GM04503 (cell line): ENCODE measurements at regions not wholly inside any gene's neighbourhood (a gene's known extent, or its start where the extent isn't known, plus 50 kb on each side); places are given as distances from the start of the nearest gene placed in this dataset.
"Not testable (repeated sequence)": the region's sequence is repeated elsewhere in the genome, so short reads cannot be mapped to it uniquely, and the experiment has no call there.

ENCODE experiments used
- DNase-seq: peaks from one replicate; pipeline ENCODE4 v3.0.0-alpha.2; 2012; ENCODE audit warnings: low read depth

DNA sequence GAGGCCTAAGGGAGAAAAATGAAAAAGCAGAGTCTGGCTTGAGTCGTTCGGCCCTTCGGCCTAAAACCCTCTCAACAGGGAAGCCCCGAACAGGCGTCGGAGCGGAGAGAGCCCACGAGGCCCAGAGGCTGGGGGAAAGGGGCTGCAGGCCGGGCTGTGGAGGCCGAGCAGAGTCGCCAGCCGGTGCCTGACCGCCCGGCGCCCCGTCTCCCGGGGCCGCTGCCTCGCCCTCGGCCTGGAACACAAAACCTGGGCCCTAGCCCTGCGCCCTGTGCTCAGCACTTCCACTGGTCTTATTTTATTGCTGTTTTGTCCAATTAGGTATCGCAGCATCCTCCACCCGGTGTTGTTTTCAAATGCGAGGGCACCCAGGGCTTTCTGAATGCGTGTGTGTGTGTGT lies 110.1 kb upstream of the FOXD4L5 start:
- not testable (repeated sequence) for DNase-seq

DNA sequence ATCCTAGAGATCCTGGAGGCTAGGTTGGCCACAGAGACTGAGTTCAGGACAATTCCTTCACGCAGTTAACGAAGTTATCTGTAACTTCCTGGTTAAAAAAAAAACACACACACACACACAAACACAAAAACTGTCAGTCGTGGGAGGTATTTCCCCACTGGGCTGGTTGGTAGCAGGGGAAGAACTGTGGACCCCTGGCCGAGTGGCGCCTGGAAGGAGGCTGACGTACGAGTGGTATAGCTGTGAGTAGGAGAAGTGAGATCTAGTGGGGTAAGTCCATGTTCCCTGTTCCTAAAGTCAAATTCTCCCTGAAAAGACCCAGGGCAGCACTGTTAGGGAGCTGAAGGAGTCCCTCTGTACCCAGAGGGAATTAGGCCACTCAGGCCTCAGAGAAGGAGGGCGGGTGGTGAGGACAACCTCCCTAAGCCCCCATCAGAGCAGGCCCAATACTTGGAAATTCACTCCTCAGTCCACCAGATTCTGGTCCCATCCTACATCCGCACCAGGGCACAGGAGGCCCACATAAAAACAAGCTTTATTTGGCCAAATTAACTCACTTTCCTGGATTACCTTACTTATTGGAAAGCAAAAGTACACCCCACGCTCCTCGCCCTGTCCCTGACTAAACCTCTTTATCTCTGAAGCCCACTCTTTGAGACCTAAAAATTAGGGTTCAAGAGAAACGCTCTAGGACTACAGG lies 108.3 kb upstream of the FOXD4L5 start:
- not testable (repeated sequence) for DNase-seq

DNA sequence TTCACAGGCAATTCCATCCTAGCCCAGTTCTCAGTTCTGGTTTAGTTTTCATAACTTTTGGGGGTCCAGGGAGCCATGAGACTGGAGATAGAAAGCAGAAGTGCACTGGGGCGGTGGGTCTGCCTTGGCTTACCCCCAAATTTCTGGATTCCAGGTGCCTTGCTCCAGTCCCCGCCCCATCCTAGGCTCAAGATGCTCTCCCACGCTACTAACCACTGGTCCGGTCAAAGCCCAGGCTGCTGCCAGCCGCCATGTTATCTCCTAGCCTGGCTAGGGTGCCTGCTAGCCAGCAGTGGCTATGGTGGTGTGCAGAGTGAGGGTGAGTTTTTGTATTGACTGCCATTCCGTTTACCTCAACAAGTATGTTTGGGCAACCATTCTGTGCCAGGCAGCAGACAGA lies 107.6 kb upstream of the FOXD4L5 start:
- DNase-seq = not testable (repeated sequence)

DNA sequence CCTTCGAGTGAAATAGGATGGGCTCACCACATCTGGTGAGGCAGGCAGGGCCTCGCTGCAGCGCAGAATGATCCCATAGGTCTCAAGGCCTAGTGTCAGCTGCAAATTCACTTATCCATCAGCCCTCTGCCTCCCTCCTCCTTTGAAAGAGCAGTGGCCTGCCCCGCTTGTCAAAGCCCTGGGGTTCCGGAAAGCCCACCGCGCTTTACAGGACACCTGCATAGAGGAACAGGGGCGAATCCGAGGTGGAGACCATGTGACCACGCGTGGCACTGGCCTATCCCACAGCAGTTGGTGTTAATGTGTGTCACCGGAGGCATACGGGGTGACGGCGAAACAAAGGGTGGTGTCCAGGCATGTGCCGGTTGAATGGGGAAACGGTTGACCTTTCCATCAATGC lies 104.7 kb upstream of the FOXD4L5 start:
- DNase-seq = not testable (repeated sequence)

GRCh38 chr9:65389216-65389615 lies 104.2 kb upstream of the FOXD4L5 start:
- DNase-seq = not testable (repeated sequence)

- peak; percentile 26 for DNase-seq
These were observed 101.7 kb upstream of the FOXD4L5 start for GRCh38 chr9:65386699-65387098.

GRCh38 chr9:65386191-65386590 lies 101.2 kb upstream of the FOXD4L5 start:
- DNase-seq = not testable (repeated sequence)

GRCh38 chr9:65385655-65386024 lies 100.6 kb upstream of the FOXD4L5 start:
- not testable (repeated sequence) for DNase-seq

- DNase-seq = not testable (repeated sequence)
These were observed 100.0 kb upstream of the FOXD4L5 start for GRCh38 chr9:65384759-65385654.

GRCh38 chr9:65384066-65384465 lies 99.1 kb upstream of the FOXD4L5 start:
- not testable (repeated sequence) for DNase-seq

GRCh38 chr9:65383646-65384045 lies 98.6 kb upstream of the FOXD4L5 start:
- not testable (repeated sequence) for DNase-seq

- not testable (repeated sequence) for DNase-seq
These were observed 97.8 kb upstream of the FOXD4L5 start for GRCh38 chr9:65382701-65383318.
